Right lobe of liver (tissue), 6 donors: ENCODE measurements at regions not wholly inside any gene's neighbourhood (a gene's known extent, or its start where the extent isn't known, plus 50 kb on each side); places are given as distances from the start of the nearest gene placed in this dataset.

Experiments
- ATAC-seq, 4 donors: fragments of 200-7000 bp; cut with Tn5 transposase; one replicate each; pipeline ENCODE4 v1.9.1; 2020; ENCODE audit warnings: mild to moderate bottlenecking in 4 of 4, moderate library complexity in 4 of 4
- DNase-seq, 3 donors: peaks; one replicate each; pipeline ENCODE4 v3.0.0-alpha.2; 2020
- H3K27ac ChIP-seq, 3 donors: fragments of 200-600 bp; one replicate each; pipeline ENCODE4 v1.8.0; 2022
- H3K27me3 ChIP-seq, 2 donors: fragments of 200-600 bp; one replicate each; pipeline ENCODE4 v1.8.0; 2022
- H3K36me3 ChIP-seq, 4 donors: fragments of 200-600 bp; sonication (generic) in 1 of 4; one replicate each; pipeline versions ENCODE4 v1.5.1 to v1.8.0; 2017 to 2022; ENCODE audit warnings: control low read depth in 1 of 4
- H3K4me1 ChIP-seq, 4 donors: fragments of 200-600 bp; sonication (generic) in 1 of 4; one replicate each; pipeline versions ENCODE4 v1.5.1 to v1.8.0; 2017 to 2022; ENCODE audit warnings: control low read depth in 1 of 4
- H3K4me3 ChIP-seq, 3 donors: fragments of 200-600 bp; one replicate each; pipeline ENCODE4 v1.8.0; 2022
- H3K9me3 ChIP-seq, 4 donors: fragments of 200-600 bp; sonication (generic) in 1 of 4; one replicate each; pipeline versions ENCODE4 v1.5.1 to v1.8.0; 2017 to 2022; ENCODE audit warnings: control low read depth in 1 of 4
- CTCF ChIP-seq, 4 donors: fragments of 200-600 bp in 3 of 4; fragments of 450-650 bp in 1 of 4; IDR thresholded peaks; one replicate each; pipeline versions ENCODE4 v1.5.1 to v1.8.0; 2016 to 2022; ENCODE audit warnings: antibody characterized with exemption in 4 of 4, mild to moderate bottlenecking in 2 of 4
- POLR2A ChIP-seq: fragments of 450-650 bp; IDR thresholded peaks from one replicate; pipeline ENCODE4 v1.6.1; 2017; ENCODE audit warnings: antibody characterized with exemption, mild to moderate bottlenecking
- WGBS: methylation state at CpG from one replicate; pipeline ENCODE4 v1.1.6; 2018; ENCODE audit warnings: low coverage, low lambda C conversion rate; ENCODE audit not compliant: insufficient coverage; ENCODE audit errors: missing lambda C conversion rate; 5-methylcytosine and 5-hydroxymethylcytosine counted together
- intact Hi-C, 2 donors: fragments of 100-400 bp; cut with DNase I; formaldehyde crosslinking; loops; one replicate each; pipeline versions ENCODE4 v1.11.2 to v1.14.1; 2022
- donor health status: DM: no; HTN: yes; CAD: no.
- donor health status: DM: no; HTN: no; CAD: no.
- donor health status: DM: no; HTN: no; CAD: no.
- donor health status: DM: no; HTN: yes; CAD: no.
- donor health status: DM: no; HTN: yes; CAD: no.

- no peak overlapping the region for H3K4me3 ChIP-seq
- no peaks in the 10 kb centered on the region for H3K4me1 ChIP-seq
- H3K9me3 ChIP-seq = no peaks in the 10 kb centered on the region
- no peak for TF ChIP-seq CTCF (IDR thresholded peaks at IDR 0.05)
- H3K27me3 ChIP-seq = no peaks in the 10 kb centered on the region
- no peaks in the 10 kb centered on the region for H3K36me3 ChIP-seq
- WGBS = 11% methylated on average over 2 of the region's 2 CpGs
- ATAC-seq = no peak
- intact Hi-C loops = no loop called here
- no peak overlapping the region for H3K27ac ChIP-seq
- no peak for DNase-seq
Measured at GRCh38 chr5:118439831-118440230, 548.5 kb downstream of the DTWD2 start.

GRCh38 chr5:118435131-118435530 lies 553.2 kb downstream of the DTWD2 start:
- no peak overlapping the region for H3K4me3 ChIP-seq
- ATAC-seq (no peak), DNase-seq (no peak)
- no peaks in the 10 kb centered on the region for H3K36me3 ChIP-seq
- TF ChIP-seq POLR2A = no peak
- TF ChIP-seq CTCF (IDR thresholded peaks at IDR 0.05) = no peak
- no peaks in the 10 kb centered on the region for H3K9me3 ChIP-seq
- no peak overlapping the region for H3K27ac ChIP-seq
- WGBS = 64% methylated on average over 4 of the region's 4 CpGs
- intact Hi-C loops = no loop called here
- H3K4me1 ChIP-seq = no peaks in the 10 kb centered on the region
- H3K27me3 ChIP-seq = no peaks in the 10 kb centered on the region

- Histone ChIP-seq H3K4me1 (no peaks in the 10 kb centered on the region), H3K9me3 (no peaks in the 10 kb centered on the region), H3K27ac (no peak overlapping the region), H3K4me3 (no peak overlapping the region), H3K36me3 (no peaks in the 10 kb centered on the region), H3K27me3 (no peaks in the 10 kb centered on the region)
- intact Hi-C loops = no loop called here
- 53% methylated on average over 2 of the region's 2 CpGs for WGBS
- no peak for DNase-seq
- TF ChIP-seq CTCF (IDR thresholded peaks at IDR 0.05) (no peak), POLR2A (no peak)
- ATAC-seq = no peak
Measured at GRCh38 chr5:118434522-118434921, 553.8 kb downstream of the DTWD2 start.

GRCh38 chr5:118430076-118430475 lies 558.3 kb downstream of the DTWD2 start:
- intact Hi-C loops = no loop called here
- Histone ChIP-seq H3K4me3 (no peak overlapping the region), H3K27ac (no peak overlapping the region), H3K36me3 (no peaks in the 10 kb centered on the region), H3K9me3 (no peaks in the 10 kb centered on the region), H3K27me3 (no peaks in the 10 kb centered on the region), H3K4me1 (no peaks in the 10 kb centered on the region)
- ATAC-seq (no peak), DNase-seq (no peak)
- 55% methylated on average over 2 of the region's 2 CpGs for WGBS
- TF ChIP-seq CTCF (IDR thresholded peaks at IDR 0.05) (no peak), POLR2A (no peak)

GRCh38 chr5:118407958-118408357 lies 580.4 kb downstream of the DTWD2 start:
- no peak for DNase-seq
- intact Hi-C loops = no loop called here
- no peak for ATAC-seq

More at GRCh38 chr5:118407958-118408357, 580.4 kb downstream of the DTWD2 start:
- TF ChIP-seq CTCF (IDR thresholded peaks at IDR 0.05) (no peak), POLR2A (no peak)
- no peaks in the 10 kb centered on the region for H3K4me1 ChIP-seq
- no peaks in the 10 kb centered on the region for H3K36me3 ChIP-seq
- no peak overlapping the region for H3K4me3 ChIP-seq
- H3K9me3 ChIP-seq = peaks cover 0 to 4% (median 0%) of the 10 kb centered on the region in 4 donors
- no peak overlapping the region for H3K27ac ChIP-seq
- H3K27me3 ChIP-seq = no peaks in the 10 kb centered on the region
